Fibroblast of lung (primary cell): ENCODE measurements at regions not wholly inside any gene's neighbourhood (a gene's known extent, or its start where the extent isn't known, plus 50 kb on each side); places are given as distances from the start of the nearest gene placed in this dataset.

ENCODE experiments used
- DNase-seq, 2 donors: peaks; one replicate each; pipeline versions ENCODE4 v3.0.0 to v3.0.0-alpha.2; 2010; ENCODE audit warnings: low read depth in 2 of 2
- H2AFZ ChIP-seq: 2 replicates; pipeline ENCODE4 v1.5.1; 2012; ENCODE audit warnings: low read length, control low read depth, inconsistent platforms
- H3K27ac ChIP-seq: 2 replicates; pipeline ENCODE4 v1.5.1; 2011; ENCODE audit warnings: low read length, control low read depth; ENCODE audit not compliant: insufficient read depth
- H3K27me3 ChIP-seq: 2 replicates; pipeline ENCODE4 v1.5.1; 2011; ENCODE audit warnings: mild to moderate bottlenecking, low read length; ENCODE audit not compliant: control insufficient read depth, insufficient read depth
- H3K36me3 ChIP-seq: 2 replicates; pipeline ENCODE4 v1.5.1; 2011; ENCODE audit warnings: low read length; ENCODE audit not compliant: control insufficient read depth, insufficient read depth
- H3K4me1 ChIP-seq: 2 replicates; pipeline ENCODE4 v1.5.1; 2011; ENCODE audit warnings: low read length; ENCODE audit not compliant: control insufficient read depth, insufficient read depth; ENCODE audit errors: extremely low read depth
- H3K4me2 ChIP-seq: 2 replicates; pipeline ENCODE4 v1.5.1; 2011; ENCODE audit warnings: low read length, control low read depth; ENCODE audit not compliant: insufficient read depth; ENCODE audit errors: extremely low read depth
- H3K4me3 ChIP-seq, 4 experiments: fragments of 200-600 bp in 1 of 4; sonication (generic) in 1 of 4; replicated peaks in 1 of 4; 2 replicates each; pipeline ENCODE4 v1.5.1; 2011 to 2016; ENCODE audit warnings: low read length in 4 of 4, low read depth in 3 of 4, mild to moderate bottlenecking in 3 of 4, control low read depth in 2 of 4, inconsistent platforms in 1 of 4, mixed read lengths in 1 of 4; ENCODE audit not compliant: insufficient read depth in 1 of 4; ENCODE audit errors: control extremely low read depth in 1 of 4
- H3K79me2 ChIP-seq: 2 replicates; pipeline ENCODE4 v1.5.1; 2012; ENCODE audit warnings: mild to moderate bottlenecking, low read length, inconsistent platforms; ENCODE audit not compliant: control insufficient read depth, insufficient read depth
- H3K9ac ChIP-seq: 2 replicates; pipeline ENCODE4 v1.5.1; 2011; ENCODE audit warnings: mild to moderate bottlenecking, low read length, control low read depth; ENCODE audit not compliant: insufficient read depth
- H3K9me3 ChIP-seq: 2 replicates; pipeline ENCODE4 v1.5.1; 2012; ENCODE audit warnings: low read depth, low read length; ENCODE audit not compliant: control insufficient read depth, insufficient read depth
- H4K20me1 ChIP-seq: 2 replicates; pipeline ENCODE4 v1.5.1; 2011; ENCODE audit warnings: low read length; ENCODE audit not compliant: control insufficient read depth, insufficient read depth; ENCODE audit errors: extremely low read depth
- CTCF ChIP-seq, 2 donors: IDR thresholded peaks in 1 of 2; conservative IDR thresholded peaks in 1 of 2; 1 replicate in 1 of 2; 2 replicates in 1 of 2; pipeline ENCODE4 v1.5.1; 2011 to 2012; ENCODE audit warnings: low read length in 2 of 2, control low read depth in 1 of 2, inconsistent platforms in 1 of 2, low read depth in 1 of 2, mild to moderate bottlenecking in 1 of 2
- EZH2 ChIP-seq: IDR thresholded peaks from 2 replicates; pipeline ENCODE4 v1.5.1; 2012; ENCODE audit warnings: low read length, control low read depth, mild to moderate bottlenecking; ENCODE audit errors: missing control alignments

- no peaks in the 10 kb centered on the region for H3K4me1 ChIP-seq
- no peak overlapping the region for H2AFZ ChIP-seq
- no peak overlapping the region for H3K4me3 ChIP-seq
- H3K9me3 ChIP-seq, result no peaks in the 10 kb centered on the region
- TF ChIP-seq EZH2, result no peak
- TF ChIP-seq CTCF (conservative IDR thresholded peaks at IDR 0.05 in 1 of 2, IDR thresholded peaks at IDR 0.05 in 1 of 2; ENCODE audit: low read depth in 1 of 2, low read length in 2 of 2), result no peak
- no peak overlapping the region for H3K4me2 ChIP-seq
- H3K27me3 ChIP-seq, result no peaks in the 10 kb centered on the region
- no peaks in the 10 kb centered on the region for H3K36me3 ChIP-seq
- no peak overlapping the region for H3K27ac ChIP-seq
- no peaks in the 10 kb centered on the region for H3K79me2 ChIP-seq
- DNase-seq, result no peak
- no peaks in the 10 kb centered on the region for H4K20me1 ChIP-seq
- H3K9ac ChIP-seq, result no peak overlapping the region
Measured at GRCh38 chr20:60272790-60273189, 314.6 kb downstream of the CDH26 start.

GRCh38 chr20:60274717-60275116 is 316.5 kb downstream of the CDH26 start:
- Histone ChIP-seq H3K36me3 (no peaks in the 10 kb centered on the region), H3K27ac (no peak overlapping the region), H3K79me2 (no peaks in the 10 kb centered on the region), H3K9ac (no peak overlapping the region), H3K27me3 (no peaks in the 10 kb centered on the region), H3K4me3 (no peak overlapping the region), H3K9me3 (no peaks in the 10 kb centered on the region), H3K4me2 (no peak overlapping the region), H2AFZ (no peak overlapping the region), H4K20me1 (no peaks in the 10 kb centered on the region), H3K4me1 (no peaks in the 10 kb centered on the region)
- TF ChIP-seq CTCF (conservative IDR thresholded peaks at IDR 0.05 in 1 of 2, IDR thresholded peaks at IDR 0.05 in 1 of 2; ENCODE audit: low read depth in 1 of 2, low read length in 2 of 2) (no peak), EZH2 (no peak)
- DNase-seq, result no peak

GRCh38 chr20:60281295-60281694 is 323.1 kb downstream of the CDH26 start:
- no peaks in the 10 kb centered on the region for H4K20me1 ChIP-seq
- H3K9me3 ChIP-seq, result no peaks in the 10 kb centered on the region
- H3K27ac ChIP-seq, result no peak overlapping the region
- H3K27me3 ChIP-seq, result no peaks in the 10 kb centered on the region
- no peaks in the 10 kb centered on the region for H3K79me2 ChIP-seq
- H3K9ac ChIP-seq, result no peak overlapping the region
- H3K4me1 ChIP-seq, result no peaks in the 10 kb centered on the region
- no peaks in the 10 kb centered on the region for H3K36me3 ChIP-seq
- no peak overlapping the region for H3K4me2 ChIP-seq
- no peak for DNase-seq
- H2AFZ ChIP-seq, result no peak overlapping the region
- TF ChIP-seq EZH2 (no peak), CTCF (conservative IDR thresholded peaks at IDR 0.05 in 1 of 2, IDR thresholded peaks at IDR 0.05 in 1 of 2; ENCODE audit: low read depth in 1 of 2, low read length in 2 of 2) (no peak)
- H3K4me3 ChIP-seq, result no peak overlapping the region
